Medulla oblongata (tissue), 1 donor: ENCODE measurements at regions not wholly inside any gene's neighbourhood (a gene's known extent, or its start where the extent isn't known, plus 50 kb on each side); places are given as distances from the start of the nearest gene placed in this dataset.

Experiments
- DNase-seq: peaks from one replicate; pipeline ENCODE4 v3.0.0-alpha.2; 2015; ENCODE audit errors: extremely low spot score

- no peak for DNase-seq
Observed at GRCh38 chr6:2465336-2465735, 219.9 kb upstream of the GMDS start.

DNA sequence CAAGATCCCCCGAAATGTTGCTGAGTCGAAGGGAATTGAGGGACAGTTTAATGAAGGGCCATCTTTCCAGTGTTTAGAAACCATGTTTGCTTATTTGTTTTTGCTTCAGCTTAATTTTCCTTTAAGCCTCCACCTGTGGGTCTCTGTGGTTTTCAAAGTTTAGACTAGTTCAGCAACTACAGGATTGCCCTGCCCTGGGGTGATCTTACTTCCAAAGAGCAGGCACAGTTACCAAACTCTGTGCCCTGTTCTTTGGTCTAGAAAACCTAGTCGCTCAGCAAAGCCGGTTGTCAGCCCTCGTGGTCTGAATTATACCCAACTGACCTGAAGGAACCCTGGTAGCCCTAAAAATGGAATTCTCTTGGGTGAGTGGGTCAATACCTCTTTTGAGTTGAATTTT is 219.2 kb upstream of the GMDS start:
- DNase-seq: no peak

DNA sequence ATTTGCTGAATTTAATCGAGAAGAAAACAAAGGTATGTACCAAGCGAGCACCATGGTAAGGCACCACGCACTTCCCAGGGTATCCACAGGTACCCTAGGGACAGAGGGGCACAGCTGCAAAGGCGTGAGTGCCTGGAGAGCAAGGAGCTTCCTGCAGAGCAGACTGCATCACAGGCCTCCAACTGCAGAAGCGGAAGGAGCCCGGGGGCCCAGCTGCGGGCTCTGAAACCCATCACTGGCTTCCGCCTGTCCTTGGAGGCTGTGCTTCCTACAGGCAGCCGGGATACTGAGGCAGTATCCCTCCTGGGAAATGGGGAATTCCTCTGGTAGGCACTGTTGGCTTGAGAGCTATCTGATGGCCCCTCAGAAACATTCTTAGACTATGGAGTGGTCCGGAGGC is 217.4 kb upstream of the GMDS start:
- no peak for DNase-seq

DNA sequence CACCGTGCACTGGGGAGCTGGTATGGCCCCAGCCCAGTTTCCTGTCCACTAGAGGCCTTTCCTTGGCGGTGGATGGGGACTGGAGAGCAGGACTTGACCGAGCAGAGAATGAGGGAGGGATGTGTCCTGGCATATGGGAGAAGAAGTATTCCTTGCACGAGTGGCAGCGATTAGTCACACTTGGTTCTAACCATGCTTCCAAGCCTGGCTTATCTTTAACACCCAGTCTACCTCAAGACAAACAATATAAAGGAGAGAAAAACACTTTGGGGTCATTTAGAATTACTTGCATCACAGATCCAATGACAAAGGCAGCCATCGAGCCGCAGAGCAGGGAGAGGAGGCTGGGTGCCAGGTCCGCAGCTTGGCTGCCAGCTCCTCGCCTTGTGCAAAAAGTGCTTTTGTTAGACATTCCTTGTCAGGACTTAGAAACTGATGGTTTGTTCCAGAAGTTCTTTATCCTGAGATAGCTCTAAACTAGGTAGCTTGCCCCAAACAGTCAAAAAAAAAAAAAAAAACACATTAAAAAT is 214.9 kb upstream of the GMDS start:
- DNase-seq: peak; percentile 27

GRCh38 chr6:2454180-2454579 is 208.8 kb upstream of the GMDS start:
- DNase-seq: no peak

GRCh38 chr6:2450546-2450945 is 205.1 kb upstream of the GMDS start:
- peak; percentile 7 for DNase-seq

GRCh38 chr6:2449572-2449940 is 204.2 kb upstream of the GMDS start:
- DNase-seq: no peak

DNA sequence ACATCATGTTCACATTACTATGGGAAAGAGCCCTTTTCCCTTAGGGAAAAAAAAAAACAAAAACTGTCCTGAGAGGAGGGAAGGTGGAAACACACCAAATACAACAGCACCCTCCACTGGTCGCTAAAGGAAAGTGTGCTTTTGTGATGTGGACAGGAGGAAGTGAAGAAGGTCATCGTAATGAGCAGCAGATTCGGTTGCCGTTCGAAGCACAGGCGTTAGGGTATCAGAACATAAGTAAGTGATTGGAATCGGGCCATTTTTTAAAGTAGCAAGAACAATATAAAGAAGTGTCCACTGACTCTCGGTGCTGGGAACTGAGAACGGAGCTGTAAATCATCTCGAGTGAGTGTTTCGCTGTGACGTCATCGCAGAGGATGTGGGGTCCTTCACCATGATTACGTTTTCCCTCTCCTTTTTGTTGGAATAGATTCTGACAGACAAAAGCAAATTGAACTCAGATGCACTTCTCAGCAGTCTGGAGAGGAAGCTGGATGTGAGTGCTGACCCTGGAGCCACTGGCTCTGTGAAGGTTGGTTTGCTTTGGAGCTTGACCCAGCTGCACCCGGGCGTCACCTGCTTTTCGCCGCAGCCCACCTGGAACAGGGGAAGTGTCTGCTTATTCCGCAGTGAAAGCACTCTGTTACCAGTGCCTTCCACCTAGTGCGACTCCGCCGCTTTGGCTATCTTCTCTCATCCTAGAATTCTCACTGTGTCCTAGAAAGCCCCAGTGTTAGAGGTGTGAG is 203.6 kb upstream of the GMDS start:
- peak; percentile 71 for DNase-seq

GRCh38 chr6:2447931-2448330 is 202.5 kb upstream of the GMDS start:
- DNase-seq: no peak

DNA sequence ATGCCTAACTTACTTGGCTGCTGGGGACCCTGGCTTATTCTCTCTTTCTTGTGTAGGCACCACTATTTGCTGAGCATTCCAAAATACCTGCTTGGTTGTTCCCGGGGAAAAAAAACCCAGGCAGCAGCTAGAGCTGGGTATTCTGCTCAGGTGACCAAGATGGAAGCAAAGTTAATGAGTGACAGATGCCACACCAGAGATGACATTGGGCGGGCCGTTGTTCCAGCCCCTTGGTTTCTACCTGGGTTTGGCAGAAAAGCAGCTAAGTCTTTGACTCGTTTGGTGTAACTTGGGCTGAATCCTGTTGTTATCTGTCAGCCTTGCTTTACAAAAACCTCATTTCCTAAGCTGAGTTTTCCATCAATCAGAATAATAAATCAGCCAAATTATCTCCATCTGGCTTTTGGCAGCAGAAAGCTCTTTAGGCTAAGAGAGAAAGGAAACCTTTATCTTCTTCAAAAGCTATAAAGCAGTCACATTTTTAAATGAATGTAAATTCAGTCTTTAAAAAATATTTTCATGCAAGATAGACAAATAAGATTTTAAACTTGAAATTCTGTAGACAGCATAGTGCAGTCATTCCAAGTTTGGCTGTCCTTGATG is 202.0 kb upstream of the GMDS start:
- DNase-seq: no peak

GRCh38 chr6:2441601-2442475 is 196.4 kb upstream of the GMDS start:
- DNase-seq: no peak

DNA sequence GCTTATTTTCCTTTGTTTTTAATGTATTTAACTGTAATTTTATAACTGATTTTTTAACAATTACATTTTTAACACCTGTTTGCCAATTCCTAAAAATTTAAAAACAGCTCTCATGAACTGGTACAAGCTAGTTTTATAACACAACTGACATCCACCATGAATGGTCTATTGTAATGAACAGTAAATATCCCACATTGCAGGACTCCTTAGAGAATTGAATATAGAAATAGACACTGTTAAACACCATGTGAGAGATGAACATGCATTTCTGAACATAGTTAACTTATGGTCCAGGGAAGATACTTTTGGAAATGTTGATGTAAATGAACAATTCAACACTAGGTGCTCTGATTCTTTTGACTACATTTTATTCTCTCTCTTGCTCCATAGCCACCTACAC is 195.1 kb upstream of the GMDS start:
- DNase-seq: no peak

DNA sequence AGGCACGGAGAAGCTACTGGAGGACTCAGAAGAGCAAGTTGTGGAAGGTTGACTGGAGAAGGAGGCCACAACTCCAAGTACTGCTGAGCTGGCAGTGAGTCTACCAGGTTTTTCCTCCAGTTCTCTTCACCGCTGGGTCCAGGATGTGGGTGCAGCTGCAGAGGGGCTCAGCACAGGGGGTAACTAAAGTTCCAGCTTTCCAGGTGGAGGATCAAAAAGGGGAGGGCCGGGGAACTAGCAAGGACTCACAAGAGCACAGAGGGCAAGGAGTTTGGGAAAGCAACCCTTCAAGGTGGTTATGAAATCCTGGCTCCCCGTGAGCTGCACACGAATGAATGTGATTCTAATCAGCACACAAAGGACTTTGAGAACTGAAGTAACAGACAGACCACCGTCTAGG is 194.2 kb upstream of the GMDS start:
- DNase-seq: no peak

DNA sequence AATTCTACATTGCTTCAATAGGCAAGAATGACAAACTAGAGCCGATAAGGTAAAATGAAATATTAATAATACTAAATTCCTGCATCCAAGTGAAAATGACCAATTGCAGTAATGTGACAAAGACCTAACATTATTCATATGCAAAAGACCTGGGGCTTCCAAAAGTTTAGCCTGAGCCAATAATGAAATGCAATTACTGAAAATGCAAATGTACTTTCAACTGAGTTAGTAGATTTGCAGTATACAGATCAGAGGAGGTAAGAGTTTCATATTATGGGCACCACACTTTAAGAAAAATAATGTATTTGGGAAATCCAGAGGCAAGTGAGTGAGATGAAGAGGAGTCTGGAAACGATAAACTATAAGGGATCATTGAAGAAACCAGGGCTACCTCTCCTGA is 193.7 kb upstream of the GMDS start:
- no peak for DNase-seq

- no peak for DNase-seq
Observed at GRCh38 chr6:2436410-2437154, 191.2 kb upstream of the GMDS start.

DNA sequence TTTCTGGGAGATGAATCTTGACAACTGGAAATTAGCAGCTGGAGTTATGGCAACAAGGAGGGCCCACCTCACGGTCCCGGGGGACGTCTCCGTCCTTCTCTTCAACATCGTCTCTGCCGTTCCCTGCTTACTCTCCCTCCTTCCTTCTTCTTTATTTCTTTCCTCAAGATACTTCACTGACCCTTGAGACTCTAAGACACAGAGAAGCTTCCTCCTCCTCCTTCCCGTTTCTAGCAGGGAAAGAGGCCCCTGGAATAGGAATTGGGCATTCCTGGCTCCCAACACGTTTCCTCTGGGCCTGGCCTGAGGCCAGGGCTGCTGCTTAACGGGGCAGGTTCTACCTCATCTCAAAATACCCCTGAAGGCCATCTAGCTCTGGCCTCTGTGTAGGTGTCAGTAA is 189.9 kb upstream of the GMDS start:
- DNase-seq: no peak

DNA sequence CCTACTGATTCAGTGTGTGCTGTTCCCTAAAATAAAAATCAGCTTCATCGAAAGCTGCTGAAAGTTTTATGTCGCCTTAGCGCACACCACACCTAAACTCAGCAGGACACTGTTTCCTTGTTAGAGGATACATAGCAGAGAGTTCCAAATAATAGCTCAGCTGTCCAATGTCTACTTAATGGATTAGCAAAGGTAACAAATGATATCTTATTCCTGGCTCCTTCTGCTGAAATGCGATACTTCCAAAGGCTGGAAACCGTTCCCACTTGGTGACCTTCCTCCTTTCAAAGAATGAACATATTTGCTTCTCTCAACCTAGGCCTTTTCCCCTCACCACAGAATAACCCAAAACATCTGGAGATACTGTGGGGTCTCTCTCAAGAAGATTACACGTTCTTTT is 189.5 kb upstream of the GMDS start:
- DNase-seq: no peak

DNA sequence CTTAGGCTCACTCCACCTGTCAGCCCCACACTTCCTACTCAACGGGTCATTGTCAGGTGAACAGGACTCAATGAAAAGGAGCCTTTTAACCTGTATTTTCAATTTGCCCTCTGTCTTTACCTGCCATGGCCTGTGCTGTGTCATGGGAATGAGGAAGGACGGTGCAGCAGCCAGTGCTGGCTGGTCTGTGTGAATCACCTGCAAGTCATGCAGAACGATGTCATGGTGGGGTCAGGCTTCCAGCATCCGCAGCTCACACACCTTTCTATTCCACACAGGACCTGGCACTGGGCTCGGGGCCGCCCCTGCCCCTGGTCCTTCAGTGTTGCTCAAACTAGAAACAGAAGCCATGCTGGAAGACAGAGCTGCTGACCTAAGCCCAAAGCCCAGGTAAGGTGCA is 188.7 kb upstream of the GMDS start:
- DNase-seq: no peak

GRCh38 chr6:2433711-2434110 is 188.3 kb upstream of the GMDS start:
- DNase-seq: no peak

DNA sequence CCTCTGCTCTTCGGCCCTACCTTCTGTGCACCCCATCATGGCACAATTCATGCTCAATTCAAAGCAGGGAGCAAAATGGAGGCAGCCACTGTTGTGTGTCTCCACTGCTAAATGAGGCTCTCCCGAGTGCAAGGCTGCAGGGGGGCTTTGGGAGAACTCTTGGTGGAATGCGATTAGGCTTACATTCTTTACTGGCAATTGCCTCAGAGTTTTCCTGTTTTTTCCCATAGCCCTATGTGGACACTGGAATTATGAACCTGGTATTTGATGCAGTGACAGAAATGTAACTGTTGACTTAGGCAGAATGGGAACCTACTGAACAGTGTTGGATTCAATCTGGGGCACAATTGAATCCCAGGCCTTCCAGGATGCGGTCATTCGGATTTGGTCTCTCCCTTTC is 187.9 kb upstream of the GMDS start:
- DNase-seq: no peak

DNA sequence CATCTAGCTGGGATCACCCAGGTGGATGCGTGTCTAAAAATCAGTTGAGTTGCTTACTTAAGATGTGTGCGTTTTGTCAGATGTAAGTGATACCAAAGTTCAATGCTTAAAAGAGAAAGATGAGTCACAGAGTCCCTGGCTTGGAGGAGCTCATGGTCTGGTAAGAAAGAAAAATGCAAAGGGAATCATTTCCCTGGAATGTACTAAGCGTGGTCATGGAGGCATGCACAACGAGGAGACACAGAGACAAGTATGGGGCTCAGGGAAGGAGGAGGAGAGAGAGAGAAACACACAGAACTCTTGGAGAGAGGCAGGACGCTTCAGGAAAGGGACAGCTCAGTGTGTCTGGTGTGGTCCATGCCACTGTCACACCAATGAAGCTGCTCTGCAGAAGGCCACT is 186.9 kb upstream of the GMDS start:
- DNase-seq: no peak

DNA sequence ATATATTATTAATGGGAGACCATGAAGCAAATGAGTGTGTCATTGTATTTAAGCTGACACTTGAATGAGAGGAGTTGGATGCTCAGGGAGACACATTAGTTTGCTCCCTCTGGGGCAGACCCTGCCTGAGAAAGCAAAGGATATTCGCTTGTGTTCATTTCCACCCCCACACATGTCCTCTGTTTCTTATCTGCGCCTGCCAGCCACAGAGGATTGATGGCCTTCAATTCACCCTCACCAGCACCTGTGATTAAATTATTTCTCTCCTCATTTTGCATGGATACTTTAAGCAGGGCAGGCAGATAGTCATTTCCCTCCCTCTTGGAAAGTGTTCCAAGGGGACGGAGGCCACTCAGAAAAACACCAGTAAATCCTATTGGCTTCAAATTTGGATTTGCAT is 185.2 kb upstream of the GMDS start:
- no peak for DNase-seq
